Uterus (tissue), 2 donors: ENCODE measurements at regions not wholly inside any gene's neighbourhood (a gene's known extent, or its start where the extent isn't known, plus 50 kb on each side); places are given as distances from the start of the nearest gene placed in this dataset.
A peak's percentile ranks its signal among the peaks of the same experiment; 100 is the strongest.

Experiments
- POLR2A ChIP-seq, 2 donors: fragments of 450-650 bp; IDR thresholded peaks; one replicate each; pipeline ENCODE4 v1.6.1; 2016; ENCODE audit warnings: antibody characterized with exemption in 2 of 2, mild to moderate bottlenecking in 1 of 2, moderate library complexity in 1 of 2
- TF ChIP-seq, protein P1 (sequence below), 4 experiments: fragments of 200-600 bp in 2 of 4; fragments of 450-650 bp in 2 of 4; sonication (generic) in 2 of 4; IDR thresholded peaks; one replicate each; pipeline ENCODE4 v1.5.1; 2016 to 2019; ENCODE audit warnings: antibody characterized with exemption in 4 of 4, mild to moderate bottlenecking in 2 of 4, moderate library complexity in 1 of 4

GRCh38 chr4:18593297-18594002, 571.9 kb upstream of the LCORL start:
- TF ChIP-seq, protein P1, sequence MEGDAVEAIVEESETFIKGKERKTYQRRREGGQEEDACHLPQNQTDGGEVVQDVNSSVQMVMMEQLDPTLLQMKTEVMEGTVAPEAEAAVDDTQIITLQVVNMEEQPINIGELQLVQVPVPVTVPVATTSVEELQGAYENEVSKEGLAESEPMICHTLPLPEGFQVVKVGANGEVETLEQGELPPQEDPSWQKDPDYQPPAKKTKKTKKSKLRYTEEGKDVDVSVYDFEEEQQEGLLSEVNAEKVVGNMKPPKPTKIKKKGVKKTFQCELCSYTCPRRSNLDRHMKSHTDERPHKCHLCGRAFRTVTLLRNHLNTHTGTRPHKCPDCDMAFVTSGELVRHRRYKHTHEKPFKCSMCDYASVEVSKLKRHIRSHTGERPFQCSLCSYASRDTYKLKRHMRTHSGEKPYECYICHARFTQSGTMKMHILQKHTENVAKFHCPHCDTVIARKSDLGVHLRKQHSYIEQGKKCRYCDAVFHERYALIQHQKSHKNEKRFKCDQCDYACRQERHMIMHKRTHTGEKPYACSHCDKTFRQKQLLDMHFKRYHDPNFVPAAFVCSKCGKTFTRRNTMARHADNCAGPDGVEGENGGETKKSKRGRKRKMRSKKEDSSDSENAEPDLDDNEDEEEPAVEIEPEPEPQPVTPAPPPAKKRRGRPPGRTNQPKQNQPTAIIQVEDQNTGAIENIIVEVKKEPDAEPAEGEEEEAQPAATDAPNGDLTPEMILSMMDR (IDR thresholded peaks at IDR 0.05), result peak; percentile 65 to 70 (median 68)
- TF ChIP-seq POLR2A (IDR thresholded peaks at IDR 0.05), result no peak
